Testis (tissue), 2 donors: ENCODE measurements at regions not wholly inside any gene's neighbourhood (a gene's known extent, or its start where the extent isn't known, plus 50 kb on each side); places are given as distances from the start of the nearest gene placed in this dataset.

ENCODE experiments used
- DNase-seq: peaks from one replicate; pipeline ENCODE4 v3.0.0-alpha.2; 2019
- H3K27ac ChIP-seq, 2 donors: fragments of 200-600 bp; sonication (generic); one replicate each; pipeline ENCODE4 v1.5.1; 2019
- H3K27me3 ChIP-seq: fragments of 200-600 bp; sonication (generic); one replicate; pipeline ENCODE4 v1.5.1; 2019
- H3K36me3 ChIP-seq: fragments of 200-600 bp; sonication (generic); one replicate; pipeline ENCODE4 v1.5.1; 2017; ENCODE audit warnings: low read depth; ENCODE audit errors: missing control alignments
- H3K4me1 ChIP-seq: fragments of 200-600 bp; sonication (generic); one replicate; pipeline ENCODE4 v1.5.1; 2019
- H3K4me3 ChIP-seq, 2 donors: fragments of 200-600 bp; sonication (generic); one replicate each; pipeline ENCODE4 v1.5.1; 2017 to 2019
- H3K9me3 ChIP-seq: fragments of 200-600 bp; sonication (generic); one replicate; pipeline ENCODE4 v1.5.1; 2017
- POLR2A ChIP-seq: fragments of 450-650 bp; IDR thresholded peaks from one replicate; pipeline ENCODE4 v1.6.1; 2017; ENCODE audit warnings: antibody characterized with exemption, mild to moderate bottlenecking, moderate library complexity
- WGBS, 2 donors: methylation state at CpG; one replicate each; pipeline ENCODE4 v1.1.5; 2018; 5-methylcytosine and 5-hydroxymethylcytosine counted together
- intact Hi-C: fragments of 100-400 bp; cut with DNase I; formaldehyde crosslinking; loops from one replicate; pipeline ENCODE4 v1.15.1; 2023; ENCODE audit warnings: low total_unique reads
- TF ChIP-seq, protein P1 (sequence below), 3 experiments: fragments of 450-650 bp in 2 of 3; fragments of 200-600 bp in 1 of 3; sonication (generic) in 1 of 3; IDR thresholded peaks; one replicate each; pipeline ENCODE4 v1.5.1; 2016 to 2019; ENCODE audit warnings: antibody characterized with exemption in 3 of 3, mild to moderate bottlenecking in 2 of 3, moderate library complexity in 1 of 3

DNA sequence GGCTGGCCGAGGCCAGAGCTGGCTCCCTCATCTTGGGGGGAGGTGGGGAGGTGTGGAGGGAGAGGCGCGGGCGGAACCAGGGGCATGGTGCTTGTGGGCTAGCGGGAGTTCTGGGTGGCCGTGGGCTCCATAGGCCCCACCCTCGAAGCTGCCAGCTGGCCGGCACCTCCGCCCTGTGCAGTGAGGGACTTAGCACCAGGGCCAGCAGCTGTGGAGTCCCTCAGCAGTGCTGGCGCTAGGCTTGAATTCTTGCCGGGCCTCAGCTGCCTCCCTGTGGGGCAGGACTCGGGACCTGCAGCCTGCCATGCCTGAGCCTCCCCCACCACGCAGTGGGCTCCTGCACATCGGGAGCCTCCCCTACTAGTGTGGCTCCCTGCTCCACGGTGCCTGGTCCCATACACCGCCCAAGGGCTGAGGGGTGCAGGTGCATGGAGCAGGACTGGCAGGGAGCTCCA lies 603.3 kb downstream of the PCDH18 start:
- no peak for DNase-seq
- Histone ChIP-seq H3K36me3 (no peaks in the 10 kb centered on the region), H3K27ac (no peak overlapping the region), H3K4me1 (no peaks in the 10 kb centered on the region), H3K9me3 (no peaks in the 10 kb centered on the region), H3K27me3 (no peaks in the 10 kb centered on the region), H3K4me3 (no peak overlapping the region)
- no peak for TF ChIP-seq POLR2A
- TF ChIP-seq, protein P1, sequence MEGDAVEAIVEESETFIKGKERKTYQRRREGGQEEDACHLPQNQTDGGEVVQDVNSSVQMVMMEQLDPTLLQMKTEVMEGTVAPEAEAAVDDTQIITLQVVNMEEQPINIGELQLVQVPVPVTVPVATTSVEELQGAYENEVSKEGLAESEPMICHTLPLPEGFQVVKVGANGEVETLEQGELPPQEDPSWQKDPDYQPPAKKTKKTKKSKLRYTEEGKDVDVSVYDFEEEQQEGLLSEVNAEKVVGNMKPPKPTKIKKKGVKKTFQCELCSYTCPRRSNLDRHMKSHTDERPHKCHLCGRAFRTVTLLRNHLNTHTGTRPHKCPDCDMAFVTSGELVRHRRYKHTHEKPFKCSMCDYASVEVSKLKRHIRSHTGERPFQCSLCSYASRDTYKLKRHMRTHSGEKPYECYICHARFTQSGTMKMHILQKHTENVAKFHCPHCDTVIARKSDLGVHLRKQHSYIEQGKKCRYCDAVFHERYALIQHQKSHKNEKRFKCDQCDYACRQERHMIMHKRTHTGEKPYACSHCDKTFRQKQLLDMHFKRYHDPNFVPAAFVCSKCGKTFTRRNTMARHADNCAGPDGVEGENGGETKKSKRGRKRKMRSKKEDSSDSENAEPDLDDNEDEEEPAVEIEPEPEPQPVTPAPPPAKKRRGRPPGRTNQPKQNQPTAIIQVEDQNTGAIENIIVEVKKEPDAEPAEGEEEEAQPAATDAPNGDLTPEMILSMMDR (IDR thresholded peaks at IDR 0.05): no peak
- intact Hi-C loops: no loop called here
- WGBS, 2 donors: 77 to 79% methylated on average over 2 to 16 of the region's 16 CpGs

DNA sequence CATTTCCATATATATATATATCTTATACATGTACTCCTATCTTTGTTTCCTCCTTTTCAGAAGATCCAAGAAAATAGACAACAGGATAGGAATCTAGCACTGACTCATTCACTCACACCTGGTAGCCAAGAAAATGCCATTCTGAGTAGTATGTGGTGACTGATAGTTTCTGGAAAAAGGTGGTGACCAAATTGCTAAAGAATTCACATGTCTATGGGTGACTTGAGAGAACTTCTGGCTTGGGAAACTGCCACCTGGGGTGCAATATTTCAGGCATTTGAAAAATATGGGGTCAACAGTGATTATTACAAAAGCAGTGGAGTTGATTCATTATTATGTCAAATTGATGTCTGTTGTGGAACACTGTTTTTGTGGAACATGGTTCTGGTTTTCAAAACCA lies 605.1 kb downstream of the PCDH18 start:
- no peak for TF ChIP-seq POLR2A
- TF ChIP-seq, protein P1 (IDR thresholded peaks at IDR 0.05): no peak

DNA sequence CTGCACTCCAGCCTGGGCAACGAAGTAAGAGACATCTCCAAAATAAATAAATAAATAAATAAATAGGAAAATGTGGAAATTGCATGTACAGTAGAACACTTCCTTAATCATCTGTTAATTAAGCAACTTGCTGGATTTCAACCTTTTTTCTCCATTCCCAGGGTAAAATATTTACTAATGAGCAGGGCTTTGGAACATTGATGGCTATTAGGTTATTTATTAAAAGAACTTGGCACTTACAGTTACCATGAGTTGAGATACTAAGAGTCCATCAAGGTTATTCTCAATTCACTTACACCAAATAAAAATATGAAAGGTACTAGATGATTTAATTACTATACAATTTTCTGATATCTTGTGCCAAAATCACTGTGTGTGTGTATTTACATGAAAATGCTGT lies 607.1 kb downstream of the PCDH18 start:
- TF ChIP-seq POLR2A: no peak
- TF ChIP-seq, protein P1 (IDR thresholded peaks at IDR 0.05): no peak
- Histone ChIP-seq H3K9me3 (no peaks in the 10 kb centered on the region), H3K36me3 (no peaks in the 10 kb centered on the region), H3K27me3 (no peaks in the 10 kb centered on the region), H3K4me1 (no peaks in the 10 kb centered on the region), H3K27ac (no peak overlapping the region), H3K4me3 (no peak overlapping the region)
- WGBS, 2 donors: 69 to 71% methylated on average over 1 of the region's 1 CpG
- DNase-seq: no peak
- intact Hi-C loops: no loop called here

More for the DNA sequence above, 605.1 kb downstream of the PCDH18 start:
- no peaks in the 10 kb centered on the region for H3K4me1 ChIP-seq
- no peaks in the 10 kb centered on the region for H3K36me3 ChIP-seq
- H3K27ac ChIP-seq: no peak overlapping the region
- no peaks in the 10 kb centered on the region for H3K9me3 ChIP-seq
- H3K27me3 ChIP-seq: no peaks in the 10 kb centered on the region
- no peak overlapping the region for H3K4me3 ChIP-seq
- DNase-seq: no peak
- intact Hi-C loops: no loop called here

DNA sequence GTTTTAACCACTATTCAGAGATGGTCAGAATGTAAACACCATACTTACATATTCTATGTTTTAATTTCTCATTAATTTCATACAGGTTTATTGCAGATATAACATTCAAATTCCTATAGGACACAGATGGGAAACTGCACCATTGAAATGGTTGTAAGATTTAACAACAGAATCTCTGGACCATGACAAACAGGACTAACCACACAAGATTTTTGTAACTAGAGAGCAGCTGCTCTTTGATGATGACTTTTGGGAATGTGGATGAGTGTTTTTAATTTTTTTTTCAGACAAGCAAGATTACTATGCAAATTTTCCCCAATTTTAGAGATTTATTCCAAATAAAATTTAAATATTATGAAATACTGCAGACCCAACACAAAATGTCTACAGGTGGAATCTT lies 610.2 kb downstream of the PCDH18 start:
- Histone ChIP-seq H3K27ac (no peak overlapping the region), H3K9me3 (no peaks in the 10 kb centered on the region), H3K4me1 (no peaks in the 10 kb centered on the region), H3K27me3 (no peaks in the 10 kb centered on the region), H3K36me3 (no peaks in the 10 kb centered on the region), H3K4me3 (no peak overlapping the region)
- intact Hi-C loops: no loop called here
- no peak for DNase-seq
- TF ChIP-seq, protein P1 (IDR thresholded peaks at IDR 0.05): no peak
- no peak for TF ChIP-seq POLR2A

DNA sequence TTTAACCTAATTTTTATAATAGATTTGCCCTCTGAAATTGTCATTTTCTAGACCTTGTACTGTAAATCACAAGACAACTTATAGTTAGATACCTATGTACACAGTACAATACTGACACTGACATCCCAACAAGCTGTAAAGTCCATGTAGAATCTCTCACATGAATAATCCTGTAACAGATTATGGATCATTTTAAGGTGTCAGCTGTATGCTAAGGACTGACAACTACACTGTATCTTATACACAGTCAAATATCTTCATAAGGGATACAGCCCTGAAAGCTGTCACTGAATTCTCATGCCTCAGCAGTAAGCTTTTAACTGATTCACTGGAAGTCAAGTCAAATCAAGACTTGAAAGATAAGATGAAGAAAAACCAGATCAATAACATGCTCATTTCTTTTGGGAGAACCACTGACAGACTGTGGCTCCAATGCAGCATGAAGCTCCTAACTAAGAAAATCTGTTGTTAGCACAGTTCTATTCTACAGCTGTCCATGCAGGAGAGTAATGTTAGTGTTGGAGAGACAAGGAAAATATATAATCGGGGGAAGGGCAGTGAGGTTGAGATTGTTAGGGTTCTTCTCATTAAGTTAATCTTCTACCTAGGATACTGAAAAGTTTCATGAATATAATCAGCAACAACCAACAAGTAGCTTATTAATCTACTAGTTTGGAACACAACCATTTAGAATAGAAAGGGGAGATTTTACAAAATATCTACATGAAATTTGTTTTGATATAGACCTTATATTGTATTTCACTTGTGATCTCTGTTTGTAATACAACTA lies 612.0 kb downstream of the PCDH18 start:
- no peaks in the 10 kb centered on the region for H3K27me3 ChIP-seq
- no peaks in the 10 kb centered on the region for H3K4me1 ChIP-seq
- H3K4me3 ChIP-seq: no peak overlapping the region
- 81 to 89% methylated on average over 1 of the region's 1 CpG for WGBS, 2 donors
- DNase-seq: no peak
- TF ChIP-seq POLR2A: no peak
- TF ChIP-seq, protein P1 (IDR thresholded peaks at IDR 0.05): no peak
- no peaks in the 10 kb centered on the region for H3K36me3 ChIP-seq
- no peak overlapping the region for H3K27ac ChIP-seq
- H3K9me3 ChIP-seq: no peaks in the 10 kb centered on the region
- intact Hi-C loops: no loop called here
